Osteocyte (in vitro differentiated cells): ENCODE measurements at regions not wholly inside any gene's neighbourhood (a gene's known extent, or its start where the extent isn't known, plus 50 kb on each side); places are given as distances from the start of the nearest gene placed in this dataset. TPM values are rescaled to one million over a fixed set of nuclear protein-coding genes. Genes with fewer than 3 reads are reported as not detected.

ENCODE experiments used
- DNase-seq: peaks from one replicate; pipeline ENCODE4 v3.0.0; 2021; ENCODE audit warnings: mixed read lengths; ENCODE audit not compliant: unreplicated experiment; ENCODE audit errors: extremely low spot score
- H3K27ac Mint-ChIP-seq: one replicate; pipeline ENCODE4 v1.8.0; 2021; ENCODE audit warnings: mild to moderate bottlenecking, mixed read lengths; ENCODE audit not compliant: unreplicated experiment
- H3K27me3 Mint-ChIP-seq: one replicate; pipeline ENCODE4 v1.8.0; 2021; ENCODE audit warnings: mixed read lengths; ENCODE audit not compliant: unreplicated experiment
- H3K36me3 Mint-ChIP-seq: one replicate; pipeline ENCODE4 v1.8.0; 2021; ENCODE audit warnings: mixed read lengths; ENCODE audit not compliant: unreplicated experiment
- H3K4me1 Mint-ChIP-seq: one replicate; pipeline ENCODE4 v1.8.0; 2021; ENCODE audit warnings: mixed read lengths; ENCODE audit not compliant: unreplicated experiment
- H3K4me3 Mint-ChIP-seq: one replicate; pipeline ENCODE4 v1.8.0; 2021; ENCODE audit warnings: mild to moderate bottlenecking, moderate library complexity, mixed read lengths; ENCODE audit not compliant: unreplicated experiment
- H3K9me3 Mint-ChIP-seq: one replicate; pipeline ENCODE4 v1.8.0; 2021; ENCODE audit warnings: mixed read lengths; ENCODE audit not compliant: unreplicated experiment
- CTCF ChIP-seq: fragments of 200-600 bp; sonication (generic); IDR thresholded peaks from 2 replicates; pipeline ENCODE4 v1.5.0; 2021; ENCODE audit warnings: antibody characterized with exemption, mild to moderate bottlenecking, moderate library complexity
- microRNA-seq: library from miRNA; unstranded; fragments of <30 nt; microRNA quantifications from one replicate; pipeline ENCODE4 v1.1.0, GENCODE V29; 2020; ENCODE audit not compliant: unreplicated experiment

GRCh38 chr3:96754128-96754527, 60.3 kb upstream of the EPHA6 start:
- DNase-seq = no peak
- Mint-ChIP-seq H3K4me3 (no peak overlapping the region), H3K27me3 (no peaks in the 10 kb centered on the region), H3K27ac (no peak overlapping the region), H3K4me1 (no peaks in the 10 kb centered on the region), H3K9me3 (no peaks in the 10 kb centered on the region), H3K36me3 (no peaks in the 10 kb centered on the region)
- TF ChIP-seq CTCF = no peak

- Mint-ChIP-seq H3K36me3 (no peaks in the 10 kb centered on the region), H3K27ac (no peak overlapping the region), H3K27me3 (no peaks in the 10 kb centered on the region), H3K9me3 (no peaks in the 10 kb centered on the region), H3K4me3 (no peak overlapping the region), H3K4me1 (peaks cover 4% of the 10 kb centered on the region)
- DNase-seq = no peak
- no peak for TF ChIP-seq CTCF
Measured at GRCh38 chr3:96755519-96755918, 58.9 kb upstream of the EPHA6 start.

GRCh38 chr3:96756516-96756915, 57.9 kb upstream of the EPHA6 start:
- no peak for TF ChIP-seq CTCF
- H3K27ac Mint-ChIP-seq = no peak overlapping the region
- H3K4me1 Mint-ChIP-seq = peaks cover 8% of the 10 kb centered on the region
- H3K9me3 Mint-ChIP-seq = no peaks in the 10 kb centered on the region
- DNase-seq = no peak
- no peaks in the 10 kb centered on the region for H3K27me3 Mint-ChIP-seq
- no peaks in the 10 kb centered on the region for H3K36me3 Mint-ChIP-seq
- no peak overlapping the region for H3K4me3 Mint-ChIP-seq

- no peak overlapping the region for H3K4me3 Mint-ChIP-seq
- peaks cover 6% of the 10 kb centered on the region for H3K9me3 Mint-ChIP-seq
- TF ChIP-seq CTCF = no peak
- peaks cover 8% of the 10 kb centered on the region for H3K4me1 Mint-ChIP-seq
- H3K27ac Mint-ChIP-seq = no peak overlapping the region
- H3K27me3 Mint-ChIP-seq = no peaks in the 10 kb centered on the region
- DNase-seq = no peak
- no peaks in the 10 kb centered on the region for H3K36me3 Mint-ChIP-seq
Measured at GRCh38 chr3:96760956-96761355, 53.4 kb upstream of the EPHA6 start.

Small RNA genes lying in the stretch of these regions (microRNA-seq; reads per million reads assigned to microRNA genes)
- gene MIR8060 = not detected
